Renal cortex interstitium (tissue), 11 donors: ENCODE measurements at regions not wholly inside any gene's neighbourhood (a gene's known extent, or its start where the extent isn't known, plus 50 kb on each side); places are given as distances from the start of the nearest gene placed in this dataset.

Experiments
- DNase-seq, 11 donors: peaks; one replicate each; pipeline ENCODE4 v3.0.0-alpha.2; 2013; ENCODE audit warnings: low read depth in 9 of 11, low spot score in 4 of 11; ENCODE audit errors: extremely low read depth in 1 of 11

GRCh38 chr5:158172005-158172404 lies 313.1 kb upstream of the CLINT1 start:
- DNase-seq, result no peak

GRCh38 chr5:158170534-158170933 lies 311.6 kb upstream of the CLINT1 start:
- no peak for DNase-seq

GRCh38 chr5:158170060-158170459 lies 311.1 kb upstream of the CLINT1 start:
- DNase-seq, result no peak

- no peak for DNase-seq
Observed at GRCh38 chr5:158166424-158166823, 307.5 kb upstream of the CLINT1 start.

- DNase-seq, result no peak
Observed at GRCh38 chr5:158165647-158166046, 306.7 kb upstream of the CLINT1 start.

GRCh38 chr5:158164296-158165047 lies 305.5 kb upstream of the CLINT1 start:
- no peak for DNase-seq

- no peak for DNase-seq
Observed at GRCh38 chr5:158163451-158164295, 304.7 kb upstream of the CLINT1 start.

- no peak for DNase-seq
Observed at GRCh38 chr5:158162479-158163034, 303.6 kb upstream of the CLINT1 start.

GRCh38 chr5:158162026-158162425 lies 303.1 kb upstream of the CLINT1 start:
- DNase-seq, result no peak

GRCh38 chr5:158159621-158160020 lies 300.7 kb upstream of the CLINT1 start:
- DNase-seq, result no peak

- DNase-seq, result no peak
Observed at GRCh38 chr5:158155811-158156505, 297.0 kb upstream of the CLINT1 start.

GRCh38 chr5:158155067-158155466 lies 296.1 kb upstream of the CLINT1 start:
- no peak for DNase-seq

- no peak for DNase-seq
Observed at GRCh38 chr5:158154226-158155005, 295.5 kb upstream of the CLINT1 start.

- no peak for DNase-seq
Observed at GRCh38 chr5:158153508-158153907, 294.6 kb upstream of the CLINT1 start.

- no peak for DNase-seq
Observed at GRCh38 chr5:158152136-158152535, 293.2 kb upstream of the CLINT1 start.

- no peak for DNase-seq
Observed at GRCh38 chr5:158147227-158147626, 288.3 kb upstream of the CLINT1 start.

GRCh38 chr5:158145827-158146226 lies 286.9 kb upstream of the CLINT1 start:
- no peak for DNase-seq

- DNase-seq, result no peak
Observed at GRCh38 chr5:158143081-158143480, 284.1 kb upstream of the CLINT1 start.

GRCh38 chr5:158142156-158142555 lies 283.2 kb upstream of the CLINT1 start:
- DNase-seq, result no peak
